K562 (cell line): ENCODE measurements at regions not wholly inside any gene's neighbourhood (a gene's known extent, or its start where the extent isn't known, plus 50 kb on each side); places are given as distances from the start of the nearest gene placed in this dataset.

ENCODE experiments used
- ATF2 ChIP-seq: sonication (generic); formaldehyde crosslinking; IDR thresholded peaks from 2 replicates; pipeline ENCODE4 v1.8.1; 2022; ENCODE audit warnings: missing genetic modification reagents
- CC2D1A ChIP-seq: fragments of 450-650 bp; IDR thresholded peaks from 2 replicates; pipeline ENCODE4 v1.6.1; 2017; ENCODE audit warnings: mild to moderate bottlenecking
- CCAR2 ChIP-seq: fragments of 200-400 bp; formaldehyde crosslinking; IDR thresholded peaks from 2 replicates; pipeline ENCODE4 v1.6.1; 2017; ENCODE audit warnings: mild to moderate bottlenecking, low read depth, low read length
- CREB1 ChIP-seq, 2 experiments: sonication (generic) in 1 of 2; formaldehyde crosslinking in 1 of 2; IDR thresholded peaks; 2 replicates each; pipeline versions ENCODE4 v1.6.1 to v1.8.0; 2012 to 2022; ENCODE audit warnings: inconsistent platforms in 1 of 2, mild to moderate bottlenecking in 1 of 2, missing genetic modification reagents in 1 of 2, moderate library complexity in 1 of 2
- CREB3L1 ChIP-seq: fragments of 450-650 bp; IDR thresholded peaks from 2 replicates; pipeline ENCODE4 v1.6.1; 2014; ENCODE audit warnings: low read depth, mild to moderate bottlenecking, moderate library complexity, borderline replicate concordance
- CTCF ChIP-seq, 3 experiments: IDR thresholded peaks in 2 of 3; conservative IDR thresholded peaks in 1 of 3; 2 replicates each; pipeline ENCODE4 v1.5.1; 2011 to 2012; ENCODE audit warnings: low read length in 3 of 3, mild to moderate bottlenecking in 3 of 3, control low read depth in 2 of 3, improper control_type of control experiment in 1 of 3, inconsistent platforms in 1 of 3, low read depth in 1 of 3, mixed read lengths in 1 of 3, moderate library complexity in 1 of 3; ENCODE audit not compliant: insufficient read depth in 2 of 3
- E2F1 ChIP-seq: sonication (generic); formaldehyde crosslinking; IDR thresholded peaks from 2 replicates; pipeline ENCODE4 v1.8.1; 2023; ENCODE audit warnings: mild to moderate bottlenecking, missing genetic modification reagents, moderate library complexity
- HIVEP1 ChIP-seq: fragments of 250-450 bp; sonication (Bioruptor Pico); IDR thresholded peaks from 2 replicates; pipeline ENCODE4 v1.4.0; 2020; ENCODE audit warnings: mild to moderate bottlenecking
- MEF2A ChIP-seq: IDR thresholded peaks from 2 replicates; pipeline ENCODE4 v1.6.1; 2011; ENCODE audit warnings: low read depth, mild to moderate bottlenecking, low read length, moderate library complexity; ENCODE audit not compliant: control insufficient read depth
- POLR2A ChIP-seq: fragments of 450-650 bp; conservative IDR thresholded peaks from 2 replicates; pipeline ENCODE4 v1.6.1; 2016
- RBBP5 ChIP-seq: fragments of 200-600 bp; sonication (generic); IDR thresholded peaks from 2 replicates; pipeline ENCODE4 v1.6.1; 2012; ENCODE audit warnings: borderline replicate concordance, mild to moderate bottlenecking, low read length, control low read depth, inconsistent platforms; ENCODE audit not compliant: insufficient read depth, poor library complexity, severe bottlenecking
- RFX5 ChIP-seq: IDR thresholded peaks from 2 replicates; pipeline ENCODE4 v1.6.1; 2011; ENCODE audit warnings: low read depth, mild to moderate bottlenecking, improper control_type of control experiment, low read length
- SIX5 ChIP-seq, 2 experiments: IDR thresholded peaks; 2 replicates each; pipeline ENCODE4 v1.6.1; 2011; ENCODE audit warnings: low read length in 2 of 2, borderline replicate concordance in 1 of 2, low read depth in 1 of 2, mild to moderate bottlenecking in 1 of 2, moderate library complexity in 1 of 2; ENCODE audit not compliant: insufficient read depth in 1 of 2

GRCh38 chr5:23440703-23441102 lies 66.7 kb upstream of the PRDM9 start:
- TF ChIP-seq POLR2A (no peak), CTCF (IDR thresholded peaks at IDR 0.05 in 2 of 3, conservative IDR thresholded peaks at IDR 0.05 in 1 of 3; ENCODE audit: insufficient read depth in 2 of 3, low read depth in 1 of 3, low read length in 3 of 3) (no peak), MEF2A (no peak), CC2D1A (no peak), CREB3L1 (no peak), HIVEP1 (CRISPR knock-in tag) (no peak), RFX5 (no peak), SIX5 (IDR thresholded peaks at IDR 0.05; ENCODE audit: borderline replicate concordance in 1 of 2, insufficient read depth in 1 of 2, low read depth in 1 of 2, low read length in 2 of 2) (no peak), E2F1 (no peak), CCAR2 (no peak), RBBP5 (no peak), CREB1 (IDR thresholded peaks at IDR 0.05) (no peak), CREB1 (CRISPR knock-in tag; IDR thresholded peaks at IDR 0.05) (no peak), ATF2 (no peak)
